ENCODE measurements at regions not wholly inside any gene's neighbourhood (a gene's known extent, or its start where the extent isn't known, plus 50 kb on each side); places are given as distances from the start of the nearest gene placed in this dataset.
"Not testable (repeated sequence)": the region's sequence is repeated elsewhere in the genome, so short reads cannot be mapped to it uniquely, and the experiment has no call there.

DNA sequence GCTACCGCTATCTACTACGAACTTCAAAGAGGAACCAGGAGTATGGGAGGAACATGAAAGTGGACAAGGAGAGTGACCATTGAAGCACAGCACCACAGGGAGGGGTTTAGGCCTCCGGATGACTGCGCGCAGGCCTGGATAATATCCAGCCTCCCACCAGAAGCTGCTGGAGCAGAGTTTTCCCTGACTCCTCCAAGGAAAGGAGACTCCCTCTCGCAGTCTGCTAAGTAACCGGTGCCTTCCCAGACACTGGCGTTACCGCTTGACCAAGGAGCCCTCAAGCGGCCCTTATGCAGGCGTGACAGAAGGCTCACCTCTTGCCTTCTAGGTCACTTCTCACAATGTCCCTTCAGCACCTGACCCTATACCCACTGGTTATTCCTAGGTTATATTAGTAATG lies 64.2 kb upstream of the BTG3 start:
- not testable (repeated sequence) for DNase-seq

DNA sequence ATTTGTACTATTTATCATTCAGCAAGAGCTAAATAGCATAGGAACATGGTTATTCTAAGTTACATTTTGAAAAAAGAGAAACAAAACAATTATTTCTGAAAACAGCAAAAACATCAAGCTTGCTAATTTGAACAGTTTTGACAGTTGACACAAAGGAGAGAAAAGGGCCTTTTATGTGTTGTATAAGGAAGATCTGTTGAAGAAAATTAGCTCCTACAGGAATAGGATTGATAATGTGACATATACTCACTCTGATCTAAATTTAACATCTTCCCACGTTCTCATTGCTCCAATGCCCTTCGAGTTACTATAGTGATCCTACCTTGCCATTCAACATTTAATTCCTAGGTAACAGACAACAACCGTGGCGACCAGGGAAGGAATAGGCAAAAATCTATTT lies 61.4 kb upstream of the BTG3 start:
- DNase-seq = no peak

- no peak for DNase-seq
Measured at GRCh38 chr21:17673261-17674020, 60.7 kb upstream of the BTG3 start.

GRCh38 chr21:17671733-17672132 lies 59.0 kb upstream of the BTG3 start:
- no peak for DNase-seq

DNA sequence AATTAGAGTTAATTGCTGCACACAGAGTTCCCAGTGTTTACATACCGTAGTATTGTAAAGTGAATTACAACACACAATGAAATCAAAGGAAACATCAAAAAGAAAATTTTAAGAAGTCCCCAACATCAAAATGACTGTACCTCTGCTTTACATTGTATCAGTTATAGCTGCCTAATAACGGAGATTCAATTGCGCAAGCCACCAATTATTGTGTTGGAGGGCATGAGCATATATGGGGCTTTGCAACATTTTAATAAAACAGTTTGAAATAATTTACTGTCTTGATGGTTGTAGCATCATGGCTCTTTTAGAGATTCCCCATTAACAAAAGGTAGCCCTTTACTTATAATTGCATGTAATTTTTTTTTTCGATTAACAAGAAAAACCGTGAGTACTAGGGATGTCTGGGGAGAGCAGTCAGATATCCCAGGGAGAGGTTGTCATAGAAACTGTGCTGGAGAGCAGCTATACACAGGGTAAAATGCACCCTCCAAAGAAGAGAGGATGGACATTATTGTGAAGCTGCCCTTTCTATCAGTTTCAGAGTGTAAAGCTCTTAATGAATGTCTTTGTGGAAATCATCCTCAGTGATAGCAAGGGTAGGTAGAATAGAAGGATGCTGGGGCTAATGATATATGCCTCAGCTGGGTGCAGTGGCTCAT lies 55.9 kb upstream of the BTG3 start:
- no peak for DNase-seq

DNA sequence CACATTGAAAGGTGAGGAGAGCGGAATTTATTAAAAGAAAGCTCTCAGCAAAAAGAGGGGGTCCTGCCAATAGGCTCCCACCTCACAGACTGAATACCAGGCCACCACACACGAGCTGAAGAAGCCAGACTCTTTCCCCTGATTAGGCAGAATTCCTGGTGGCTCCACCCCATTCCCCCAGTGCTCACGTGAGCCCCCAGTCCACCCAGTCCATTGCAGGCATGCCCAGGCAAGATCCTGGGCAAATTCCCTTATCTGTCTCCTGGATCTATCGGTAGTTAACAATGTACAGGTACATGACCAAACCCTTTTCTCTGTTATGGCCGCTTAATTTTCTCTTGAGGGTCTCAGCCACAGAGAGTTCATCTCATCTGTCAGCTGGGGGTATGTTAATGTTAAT lies 54.6 kb upstream of the BTG3 start:
- no peak for DNase-seq
